ENCODE measurements at regions not wholly inside any gene's neighbourhood (a gene's known extent, or its start where the extent isn't known, plus 50 kb on each side); places are given as distances from the start of the nearest gene placed in this dataset.

DNA sequence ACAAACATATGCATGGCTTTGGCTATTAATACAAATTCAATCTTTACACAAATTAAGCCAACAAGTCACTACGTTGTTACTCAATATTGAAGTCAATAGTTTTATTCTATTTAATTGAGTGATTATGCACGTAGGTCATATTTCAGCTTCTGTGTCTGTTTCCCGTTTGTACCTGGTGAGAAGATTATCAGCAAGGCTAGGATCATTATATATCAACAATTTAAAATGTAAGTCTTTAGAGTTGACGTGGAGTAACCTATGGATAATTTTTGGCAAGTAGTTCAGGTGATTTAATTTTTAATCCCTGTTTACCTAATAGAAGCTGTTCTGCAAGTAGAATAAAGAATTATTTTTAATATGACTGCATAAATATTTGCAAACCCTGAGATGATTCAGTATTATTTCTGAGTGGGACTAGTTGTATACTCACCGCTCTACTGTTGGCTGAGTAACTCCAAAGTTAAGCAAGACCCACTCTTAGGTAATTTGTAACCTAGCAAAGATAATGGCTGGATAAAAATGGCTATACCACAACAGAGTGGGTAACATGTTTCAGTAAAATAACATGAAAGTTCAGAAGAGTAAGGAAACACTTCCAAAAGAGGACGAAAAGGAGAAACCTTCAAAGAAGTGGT lies 161.0 kb downstream of the HGF start:
- TF ChIP-seq, protein P1, sequence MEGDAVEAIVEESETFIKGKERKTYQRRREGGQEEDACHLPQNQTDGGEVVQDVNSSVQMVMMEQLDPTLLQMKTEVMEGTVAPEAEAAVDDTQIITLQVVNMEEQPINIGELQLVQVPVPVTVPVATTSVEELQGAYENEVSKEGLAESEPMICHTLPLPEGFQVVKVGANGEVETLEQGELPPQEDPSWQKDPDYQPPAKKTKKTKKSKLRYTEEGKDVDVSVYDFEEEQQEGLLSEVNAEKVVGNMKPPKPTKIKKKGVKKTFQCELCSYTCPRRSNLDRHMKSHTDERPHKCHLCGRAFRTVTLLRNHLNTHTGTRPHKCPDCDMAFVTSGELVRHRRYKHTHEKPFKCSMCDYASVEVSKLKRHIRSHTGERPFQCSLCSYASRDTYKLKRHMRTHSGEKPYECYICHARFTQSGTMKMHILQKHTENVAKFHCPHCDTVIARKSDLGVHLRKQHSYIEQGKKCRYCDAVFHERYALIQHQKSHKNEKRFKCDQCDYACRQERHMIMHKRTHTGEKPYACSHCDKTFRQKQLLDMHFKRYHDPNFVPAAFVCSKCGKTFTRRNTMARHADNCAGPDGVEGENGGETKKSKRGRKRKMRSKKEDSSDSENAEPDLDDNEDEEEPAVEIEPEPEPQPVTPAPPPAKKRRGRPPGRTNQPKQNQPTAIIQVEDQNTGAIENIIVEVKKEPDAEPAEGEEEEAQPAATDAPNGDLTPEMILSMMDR (IDR thresholded peaks at IDR 0.05), result no peak
- no peak for TF ChIP-seq EZH2 (IDR thresholded peaks at IDR 0.05; ENCODE audit: borderline replicate concordance, insufficient read depth, low read depth, low read length, poor library complexity, severe bottlenecking)

Data from B cell (primary cell).